Embryonic facial prominence (tissue), 1 donor: ENCODE measurements at regions not wholly inside any gene's neighbourhood (a gene's known extent, or its start where the extent isn't known, plus 50 kb on each side); places are given as distances from the start of the nearest gene placed in this dataset.
A peak's percentile ranks its signal among the peaks of the same experiment; 100 is the strongest.
"Not testable (repeated sequence)": the region's sequence is repeated elsewhere in the genome, so short reads cannot be mapped to it uniquely, and the experiment has no call there.

Experiments
- DNase-seq: peaks from one replicate; pipeline ENCODE4 v3.0.0-alpha.2; 2016; ENCODE audit errors: extremely low spot score

DNA sequence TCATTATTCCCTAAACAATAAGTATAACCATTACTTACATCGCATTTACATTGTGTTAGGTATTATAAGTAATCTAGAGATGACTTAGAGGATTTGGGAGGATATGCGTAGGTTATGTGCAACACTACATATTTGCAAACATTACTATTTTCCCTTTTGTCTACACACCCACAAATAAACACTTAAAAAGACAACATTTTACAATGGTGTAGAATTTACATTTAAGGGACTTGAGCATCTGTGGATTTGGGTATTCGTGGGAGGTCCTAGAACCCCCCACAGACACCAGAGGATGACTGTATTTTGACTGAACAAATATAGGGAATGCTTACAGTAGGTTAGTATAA, 220.2 kb upstream of the MYO3A start:
- no peak for DNase-seq

- no peak for DNase-seq
These were observed 209.8 kb upstream of the MYO3A start for GRCh38 chr10:25724241-25724640.

GRCh38 chr10:25725917-25726716, 207.9 kb upstream of the MYO3A start:
- peak; percentile 60 for DNase-seq

GRCh38 chr10:25738776-25739175, 195.3 kb upstream of the MYO3A start:
- DNase-seq, result no peak

DNA sequence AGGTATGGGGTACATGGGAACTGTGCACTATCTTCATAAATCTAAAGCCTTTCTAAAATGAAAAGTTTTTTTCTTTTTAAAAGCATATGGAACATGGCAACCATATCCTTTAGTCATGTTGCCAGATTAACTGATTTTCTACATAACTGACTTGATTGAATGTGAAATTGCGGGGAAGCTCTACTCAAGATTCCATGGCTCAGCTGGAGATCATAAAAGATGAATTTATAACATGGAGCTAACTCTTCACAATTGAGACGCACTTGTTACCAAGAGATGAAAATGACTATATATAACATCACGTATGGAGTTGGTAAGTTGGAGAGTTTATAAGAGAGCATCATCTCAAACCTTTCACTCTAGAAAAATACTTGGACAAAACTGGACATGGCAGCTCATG, 190.2 kb upstream of the MYO3A start:
- no peak for DNase-seq

DNA sequence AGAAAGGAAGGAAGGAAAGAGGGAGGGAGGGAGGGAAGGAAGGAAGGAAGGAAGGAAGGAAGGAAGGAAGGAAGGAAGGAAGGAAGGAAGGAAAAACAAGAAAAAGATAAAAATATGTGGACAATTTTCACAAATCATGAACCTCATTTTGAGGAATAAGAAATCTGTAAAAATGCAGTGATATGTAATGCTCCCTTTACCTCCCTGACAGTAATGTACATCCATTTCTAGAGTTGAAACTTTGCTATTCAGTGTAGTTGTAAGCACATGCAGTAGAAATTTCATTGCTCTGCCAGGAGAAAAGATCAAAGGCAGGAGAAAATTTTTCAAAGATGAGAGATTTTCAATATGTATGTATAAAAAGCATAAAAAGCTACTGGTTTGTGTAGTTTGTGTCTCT, 189.5 kb upstream of the MYO3A start:
- DNase-seq, result no peak

- DNase-seq, result no peak
These were observed 188.1 kb upstream of the MYO3A start for GRCh38 chr10:25745976-25746375.

DNA sequence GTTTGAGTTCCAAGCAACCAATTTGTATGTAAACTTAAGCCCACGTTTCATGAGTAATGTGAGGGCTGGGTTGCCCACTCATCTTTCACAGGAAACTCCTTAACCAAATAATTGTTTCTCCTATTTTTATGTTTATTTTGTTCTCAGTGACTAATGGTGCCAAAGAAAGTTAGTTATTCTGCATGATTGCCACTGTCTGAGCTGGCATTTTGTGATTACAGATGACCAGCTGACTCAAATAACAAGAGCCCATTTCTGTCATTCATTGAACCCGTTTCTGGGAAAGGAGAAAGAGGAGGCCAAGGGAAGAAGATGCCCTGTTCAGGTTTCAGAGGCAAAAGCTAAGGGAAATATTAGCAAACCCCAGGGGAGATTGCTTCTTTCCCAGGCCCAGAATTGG, 186.9 kb upstream of the MYO3A start:
- no peak for DNase-seq

GRCh38 chr10:25748509-25748908, 185.5 kb upstream of the MYO3A start:
- no peak for DNase-seq

GRCh38 chr10:25753776-25754175, 180.3 kb upstream of the MYO3A start:
- no peak for DNase-seq

- DNase-seq, result not testable (repeated sequence)
These were observed 178.2 kb upstream of the MYO3A start for GRCh38 chr10:25755874-25756273.

DNA sequence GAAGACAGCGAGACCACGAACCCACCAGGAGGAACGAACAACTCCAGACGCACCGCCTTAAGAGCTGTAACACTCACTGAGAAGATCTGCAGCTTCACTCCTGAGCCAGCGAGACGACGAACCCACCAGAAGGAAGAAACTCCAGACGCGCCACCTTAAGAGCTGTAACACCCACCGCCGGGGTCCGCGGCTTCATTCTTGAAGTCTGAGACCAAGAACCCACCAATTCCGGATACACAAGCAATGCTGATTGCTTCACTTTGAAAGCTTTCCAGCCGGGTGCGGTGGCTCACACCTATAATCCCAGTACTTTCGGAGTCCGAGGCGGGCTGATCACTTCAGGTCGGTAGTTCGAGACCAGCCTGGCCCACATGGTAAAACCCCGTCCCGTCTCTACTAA, 177.2 kb upstream of the MYO3A start:
- DNase-seq, result no peak

DNA sequence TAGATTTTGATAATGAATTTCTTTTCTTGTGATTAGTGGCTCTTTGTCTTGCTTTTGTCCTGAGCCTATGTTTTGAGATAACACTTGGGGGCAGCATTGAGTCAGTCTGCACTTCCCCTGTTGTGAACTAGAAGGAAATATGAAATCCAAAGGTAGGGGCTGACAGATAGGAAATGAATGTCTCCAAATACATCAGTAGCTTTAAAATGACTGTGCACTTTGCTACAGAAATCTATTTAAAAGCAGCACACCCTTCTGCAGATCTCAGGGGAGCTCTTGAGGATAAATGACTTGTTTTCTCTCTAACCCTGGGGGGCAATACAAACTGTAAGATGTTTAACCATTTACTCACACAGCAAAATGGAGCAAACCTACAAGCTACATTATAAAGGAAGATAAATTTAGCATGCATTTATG, 176.0 kb upstream of the MYO3A start:
- DNase-seq, result peak; percentile 30

GRCh38 chr10:25758511-25758910, 175.5 kb upstream of the MYO3A start:
- DNase-seq, result no peak

- DNase-seq, result no peak
These were observed 172.1 kb upstream of the MYO3A start for GRCh38 chr10:25761937-25762336.

GRCh38 chr10:25766213-25766612, 167.8 kb upstream of the MYO3A start:
- no peak for DNase-seq

GRCh38 chr10:25766687-25767221, 167.3 kb upstream of the MYO3A start:
- DNase-seq, result no peak

DNA sequence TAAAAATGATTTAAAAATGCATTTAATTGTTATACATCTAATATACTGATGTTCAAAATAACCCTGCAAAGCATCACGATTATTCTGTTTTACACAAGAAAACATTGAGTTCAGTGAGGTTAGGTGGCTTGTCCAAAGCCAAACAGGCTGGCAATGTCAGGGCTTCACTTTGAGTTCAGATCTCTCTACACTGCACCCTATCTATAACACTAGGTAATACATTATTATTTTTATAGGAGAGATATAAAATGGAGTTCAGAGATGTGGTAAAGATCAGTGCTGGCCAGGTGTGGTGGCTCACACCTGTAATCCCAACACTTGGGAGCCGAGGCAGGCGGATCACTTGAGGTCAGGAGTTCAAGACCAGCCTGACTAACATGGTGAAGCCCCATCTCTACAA, 165.9 kb upstream of the MYO3A start:
- DNase-seq, result no peak

- no peak for DNase-seq
These were observed 155.4 kb upstream of the MYO3A start for GRCh38 chr10:25778646-25779045.

DNA sequence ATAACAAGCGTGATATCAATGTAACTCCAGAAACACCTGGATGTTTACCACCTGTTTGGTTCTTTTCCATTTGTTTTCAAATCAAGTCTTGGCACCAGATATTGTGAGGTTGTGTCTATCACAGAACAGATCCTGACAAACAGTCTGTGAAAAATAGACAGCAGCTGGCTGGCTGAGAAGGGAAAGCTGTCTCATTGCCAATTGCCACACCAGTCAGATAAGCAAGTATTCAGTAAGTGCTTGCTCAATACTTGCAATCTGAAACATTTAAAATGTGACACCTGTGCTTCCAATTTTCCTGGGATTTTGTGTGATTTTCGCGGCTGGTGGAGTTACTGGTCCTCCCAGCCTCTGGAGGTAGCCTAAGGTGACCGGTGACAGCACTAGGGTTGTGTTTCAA, 147.9 kb upstream of the MYO3A start:
- DNase-seq, result no peak

DNA sequence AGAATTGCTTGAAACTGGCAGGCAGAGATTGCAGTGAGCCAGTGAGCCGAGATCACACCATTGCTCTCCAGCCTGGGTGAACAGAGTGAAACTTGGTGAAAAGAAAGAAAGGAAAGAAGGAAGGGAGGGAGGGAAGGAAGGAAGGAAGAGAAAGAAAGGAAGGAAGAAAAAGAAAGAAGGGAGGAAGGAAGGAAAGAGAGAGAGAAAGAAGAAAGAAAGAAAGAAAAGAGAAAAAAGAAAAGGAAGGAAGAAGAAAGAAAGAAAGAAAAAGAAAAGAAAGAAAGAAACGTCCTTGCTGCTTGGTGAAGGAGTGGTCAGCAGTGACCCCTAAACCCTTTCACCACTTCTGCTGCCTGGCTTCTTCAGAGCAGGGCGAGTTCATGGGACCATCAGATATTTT, 147.1 kb upstream of the MYO3A start:
- DNase-seq, result no peak

DNA sequence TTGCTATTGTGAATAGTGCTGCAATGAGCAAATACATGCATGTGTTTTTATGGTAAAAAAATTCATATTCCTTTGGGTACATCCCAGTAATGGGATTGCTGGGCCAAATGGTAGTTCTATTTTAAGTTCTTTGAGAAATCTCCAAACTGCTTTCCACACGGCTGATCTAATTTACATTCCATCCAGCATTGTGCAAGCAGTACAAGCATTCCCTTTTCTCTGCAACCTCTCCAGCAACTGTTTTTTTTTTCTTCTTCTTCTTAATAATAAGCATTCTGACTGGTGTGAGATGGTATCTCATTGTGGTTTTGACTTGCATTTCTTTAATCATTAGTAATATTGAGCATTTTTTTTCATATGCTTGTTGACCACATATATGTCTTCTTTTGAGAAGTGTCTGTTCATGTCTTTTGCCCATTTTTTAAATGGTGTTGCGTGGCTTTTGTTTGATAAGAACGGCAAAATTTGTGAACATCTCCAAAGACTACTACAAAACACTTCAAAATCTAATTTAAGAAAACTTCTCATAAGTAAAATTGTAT, 136.1 kb upstream of the MYO3A start:
- no peak for DNase-seq

GRCh38 chr10:25804505-25804904, 129.5 kb upstream of the MYO3A start:
- DNase-seq, result no peak

DNA sequence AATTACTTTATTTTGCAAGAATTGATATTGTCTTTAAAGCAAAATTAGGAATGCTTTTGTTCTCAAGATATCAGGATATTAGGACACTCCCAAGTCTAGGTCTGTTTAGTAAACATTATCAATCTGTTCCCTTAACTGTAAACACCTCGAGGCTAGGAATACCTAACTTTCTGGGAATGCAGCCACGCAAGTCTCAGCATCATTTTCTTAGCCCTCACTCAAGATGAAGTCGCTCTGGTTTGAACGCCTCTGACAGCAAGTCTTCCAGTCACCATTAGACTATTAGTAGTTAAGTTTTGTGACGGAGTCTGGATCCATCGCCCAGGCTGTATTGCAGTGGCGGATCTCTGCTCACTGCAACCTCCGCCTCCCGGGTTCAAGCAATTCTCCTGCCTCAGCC, 128.0 kb upstream of the MYO3A start:
- DNase-seq, result no peak
